A673 (cell line): ENCODE measurements at regions not wholly inside any gene's neighbourhood (a gene's known extent, or its start where the extent isn't known, plus 50 kb on each side); places are given as distances from the start of the nearest gene placed in this dataset.

Experiments
- CTCF ChIP-seq: fragments of 300-800, 200-600 bp; sonication (generic); conservative IDR thresholded peaks from 2 replicates; pipeline ENCODE4 v1.5.1; 2017; ENCODE audit warnings: low read depth, mild to moderate bottlenecking, antibody characterized with exemption, low read length, moderate library complexity, mixed read lengths
- EZH2 ChIP-seq: fragments of 200-600 bp; sonication (generic); IDR thresholded peaks from 2 replicates; pipeline ENCODE4 v1.6.1; 2017; ENCODE audit warnings: borderline replicate concordance, low read depth, mild to moderate bottlenecking, mixed read lengths, antibody characterized with exemption, low read length; ENCODE audit not compliant: poor library complexity, severe bottlenecking

GRCh38 chr5:36768450-36768849 is 108.1 kb upstream of the NIPBL start:
- TF ChIP-seq EZH2 (no peak), CTCF (no peak)
